IMR-90 (cell line): ENCODE measurements at regions not wholly inside any gene's neighbourhood (a gene's known extent, or its start where the extent isn't known, plus 50 kb on each side); places are given as distances from the start of the nearest gene placed in this dataset.

Experiments
- ATAC-seq: fragments of 200-7000 bp; cut with Tn5 transposase; 2 replicates; pipeline ENCODE4 v1.9.1; 2020; ENCODE audit warnings: low read depth, mild to moderate bottlenecking, moderate library complexity
- BruUV-seq: library from RNA; stranded (reverse); fragments of 400-500 nt; replicated peaks from 2 replicates; lab custom pipeline; 2021; lab: Mats Ljungman, UMichigan
- CTCF ChIA-PET: fragments of 300-600 bp; formaldehyde crosslinking; extraction: SDS; loops from one replicate; lab custom pipeline; 2021; ENCODE audit warnings: antibody characterized with exemption; lab: Yijun Ruan, JAX
- POLR2A ChIA-PET: fragments of 300-600 bp; sonication (Branson Sonifier 250); formaldehyde crosslinking; loops from one replicate; lab custom pipeline; 2022; ENCODE audit warnings: antibody characterized with exemption; ENCODE audit not compliant: unreplicated experiment; lab: Charles Lee
- DNase-seq: peaks from one replicate; pipeline ENCODE4 v3.0.0; 2013
- H2AFZ ChIP-seq: replicated peaks from 2 replicates; pipeline ENCODE3; 2013; ENCODE audit warnings: low read length, mild to moderate bottlenecking; ENCODE audit not compliant: poor library complexity
- H2AK5ac ChIP-seq: 2 replicates; pipeline ENCODE4 v1.6.1; 2013; ENCODE audit warnings: low read depth, low read length, inconsistent platforms
- H2AK9ac ChIP-seq: replicated peaks from 2 replicates; pipeline ENCODE3; 2013; ENCODE audit warnings: mild to moderate bottlenecking, low read depth, low read length, moderate library complexity; ENCODE audit not compliant: poor library complexity
- H2BK120ac ChIP-seq: 2 replicates; pipeline ENCODE4 v1.6.1; 2013; ENCODE audit warnings: low read depth, low read length, inconsistent platforms
- H2BK15ac ChIP-seq: 3 replicates; pipeline ENCODE4 v1.6.1; 2013; ENCODE audit warnings: low read depth, low read length, inconsistent platforms
- H2BK20ac ChIP-seq: 2 replicates; pipeline ENCODE4 v1.6.1; 2013; ENCODE audit warnings: low read depth, mild to moderate bottlenecking, inconsistent platforms, low read length, moderate library complexity
- H2BK5ac ChIP-seq: 2 replicates; pipeline ENCODE4 v1.6.1; 2013; ENCODE audit warnings: mild to moderate bottlenecking, low read depth, low read length, inconsistent platforms; ENCODE audit not compliant: poor library complexity, severe bottlenecking
- H3K14ac ChIP-seq: replicated peaks from 2 replicates; pipeline ENCODE4 v1.6.1; 2013; ENCODE audit warnings: low read depth, low read length, inconsistent platforms
- H3K18ac ChIP-seq: 2 replicates; pipeline ENCODE4 v1.6.1; 2013; ENCODE audit warnings: low read depth, low read length, control low read depth
- H3K23ac ChIP-seq: 2 replicates; pipeline ENCODE4 v1.6.1; 2013; ENCODE audit warnings: low read depth, low read length, inconsistent platforms
- H3K27ac ChIP-seq: 2 replicates; pipeline ENCODE4 v1.5.1; 2013; ENCODE audit warnings: mild to moderate bottlenecking, control low read depth, low read length; ENCODE audit not compliant: insufficient read depth
- H3K27me3 ChIP-seq: 2 replicates; pipeline ENCODE4 v1.6.1; 2013; ENCODE audit warnings: low read length; ENCODE audit not compliant: control insufficient read depth, insufficient read depth
- H3K36me3 ChIP-seq: 2 replicates; pipeline ENCODE4 v1.6.1; 2013; ENCODE audit warnings: low read length, mixed read lengths; ENCODE audit not compliant: control insufficient read depth, insufficient read depth
- H3K4ac ChIP-seq: 2 replicates; pipeline ENCODE4 v1.6.1; 2013; ENCODE audit warnings: low read depth, low read length, inconsistent platforms
- H3K4me1 ChIP-seq: 2 replicates; pipeline ENCODE4 v1.6.1; 2013; ENCODE audit warnings: low read length, mixed read lengths; ENCODE audit not compliant: control insufficient read depth, insufficient read depth
- H3K4me2 ChIP-seq: 2 replicates; pipeline ENCODE4 v1.6.1; 2013; ENCODE audit warnings: low read depth, mild to moderate bottlenecking, control low read depth, low read length, moderate library complexity
- H3K4me3 ChIP-seq: 2 replicates; pipeline ENCODE4 v1.5.1; 2013; ENCODE audit warnings: low read depth, mild to moderate bottlenecking, control low read depth, low read length, moderate library complexity; ENCODE audit not compliant: insufficient read depth
- H3K56ac ChIP-seq: 2 replicates; pipeline ENCODE4 v1.6.1; 2013; ENCODE audit warnings: low read length, inconsistent platforms; ENCODE audit not compliant: insufficient read depth; ENCODE audit errors: extremely low read depth
- H3K79me1 ChIP-seq, 2 experiments: 2 replicates each; pipeline ENCODE4 v1.6.1; 2013; ENCODE audit warnings: low read length in 2 of 2, inconsistent platforms in 1 of 2, low read depth in 1 of 2
- H3K9ac ChIP-seq: 2 replicates; pipeline ENCODE4 v1.6.1; 2013; ENCODE audit warnings: low read depth, low read length, control low read depth
- H3K9me1 ChIP-seq: 2 replicates; pipeline ENCODE4 v1.6.1; 2013; ENCODE audit warnings: low read length, inconsistent platforms; ENCODE audit not compliant: insufficient read depth
- H3K9me3 ChIP-seq: 2 replicates; pipeline ENCODE4 v1.6.1; 2013; ENCODE audit warnings: low read length; ENCODE audit not compliant: control insufficient read depth, insufficient read depth
- H4K20me1 ChIP-seq: 2 replicates; pipeline ENCODE4 v1.6.1; 2013; ENCODE audit warnings: low read length, inconsistent platforms; ENCODE audit not compliant: insufficient read depth
- H4K5ac ChIP-seq: 2 replicates; pipeline ENCODE4 v1.6.1; 2013; ENCODE audit warnings: mild to moderate bottlenecking, low read depth, low read length, control low read depth
- H4K8ac ChIP-seq, 2 experiments: 2 replicates each; pipeline ENCODE4 v1.6.1; 2013; ENCODE audit warnings: low read depth in 2 of 2, low read length in 2 of 2, control low read depth in 1 of 2, inconsistent platforms in 1 of 2
- H4K91ac ChIP-seq: 2 replicates; pipeline ENCODE4 v1.6.1; 2013; ENCODE audit warnings: low read depth, low read length, inconsistent platforms; ENCODE audit not compliant: insufficient read depth
- BHLHE40 ChIP-seq: fragments of 150-350 bp; IDR thresholded peaks from 2 replicates; pipeline ENCODE4 v1.6.1; 2016; ENCODE audit warnings: mild to moderate bottlenecking, low read depth, low read length
- CEBPB ChIP-seq: IDR thresholded peaks from 2 replicates; pipeline ENCODE4 v1.6.1; 2012; ENCODE audit warnings: low read depth, low read length, improper control_type of control experiment
- CHD1 ChIP-seq: IDR thresholded peaks from 2 replicates; pipeline ENCODE4 v1.6.1; 2012; ENCODE audit warnings: low read depth, low read length, improper control_type of control experiment
- FOS ChIP-seq: fragments of 150-350 bp; IDR thresholded peaks from 2 replicates; pipeline ENCODE4 v1.6.1; 2016; ENCODE audit warnings: low read depth, low read length
- MAFK ChIP-seq: IDR thresholded peaks from 2 replicates; pipeline ENCODE4 v1.6.1; 2012; ENCODE audit warnings: low read depth, low read length, improper control_type of control experiment
- MAZ ChIP-seq: IDR thresholded peaks from 2 replicates; pipeline ENCODE4 v1.6.1; 2012; ENCODE audit warnings: low read depth, mild to moderate bottlenecking, low read length, improper control_type of control experiment, moderate library complexity, borderline replicate concordance
- POLR2A ChIP-seq: IDR thresholded peaks from 2 replicates; pipeline ENCODE4 v1.6.1; 2012; ENCODE audit warnings: mild to moderate bottlenecking, low read depth, low read length
- RAD21 ChIP-seq: IDR thresholded peaks from 2 replicates; pipeline ENCODE4 v1.6.1; 2012; ENCODE audit warnings: low read length, improper control_type of control experiment
- RFX5 ChIP-seq: IDR thresholded peaks from 2 replicates; pipeline ENCODE4 v1.8.0; 2012; ENCODE audit warnings: low read depth, mild to moderate bottlenecking, low read length, moderate library complexity
- SMC3 ChIP-seq: fragments of 150-350 bp; IDR thresholded peaks from 2 replicates; pipeline ENCODE4 v1.6.1; 2016; ENCODE audit warnings: low read depth, mild to moderate bottlenecking, antibody characterized with exemption, low read length, moderate library complexity
- USF2 ChIP-seq: fragments of 150-350 bp; IDR thresholded peaks from 2 replicates; pipeline ENCODE4 v1.6.1; 2017; ENCODE audit warnings: mild to moderate bottlenecking, antibody characterized with exemption, low read length, low read depth
- WGBS, 2 experiments: methylation state at CpG; one replicate each; pipeline versions ENCODE4 v1.1.5 to v1.1.7; 2013; ENCODE audit warnings: missing lambda C conversion rate in 2 of 2; ENCODE audit not compliant: insufficient read length in 1 of 2; ENCODE audit errors: extremely low coverage in 2 of 2; 5-methylcytosine and 5-hydroxymethylcytosine counted together
- dilution Hi-C: fragments of 300-500 bp; cut with HindIII; formaldehyde crosslinking; loops from one replicate; pipeline ENCODE4 v1.14.3; 2018; ENCODE audit warnings: low sequenced_read_pairs; ENCODE audit not compliant: unreplicated experiment
- in situ Hi-C: fragments of 300-500 bp; cut with MboI; formaldehyde crosslinking; loops from 3 replicates; pipeline ENCODE4 v1.14.3; 2019; ENCODE audit warnings: low sequenced_read_pairs, inconsistent platforms, mixed read lengths
- intact Hi-C: fragments of 100-400 bp; cut with micrococcal nuclease; formaldehyde crosslinking; loops from 2 replicates; pipeline ENCODE4 v1.10.0; 2022

DNA sequence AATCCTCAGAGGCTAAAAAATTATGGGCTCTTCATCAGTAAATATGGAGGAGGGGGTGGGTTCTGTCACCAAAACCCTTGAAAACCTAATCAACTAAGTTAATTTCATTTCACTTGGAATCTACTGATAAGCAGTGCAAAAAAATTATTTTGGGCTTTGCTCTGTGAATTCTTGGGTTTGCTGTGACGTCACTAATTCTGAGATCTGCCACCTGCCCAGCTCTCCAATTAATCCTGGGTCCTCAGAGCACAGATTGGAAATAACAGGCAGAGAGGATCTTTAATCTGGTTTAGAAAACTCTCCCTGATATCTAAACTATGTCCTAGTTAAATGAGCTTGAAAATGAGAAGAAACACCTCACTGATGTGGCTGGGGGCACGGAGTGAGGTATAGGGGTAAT lies 903.2 kb downstream of the AACS start:
- dilution Hi-C loops, result no loop called here
- BruUV-seq, result no TSS peak
- in situ Hi-C loops, result no loop called here

More for the DNA sequence above, 903.2 kb downstream of the AACS start:
- no peaks in the 10 kb centered on the region for H3K9me1 ChIP-seq
- H2AK9ac ChIP-seq, result no peak overlapping the region
- ATAC-seq (no peak), DNase-seq (no peak)
- H3K18ac ChIP-seq, result no peak overlapping the region
- no peak overlapping the region for H3K23ac ChIP-seq
- H3K27me3 ChIP-seq, result no peaks in the 10 kb centered on the region
- no peak overlapping the region for H2BK20ac ChIP-seq
- H3K56ac ChIP-seq, result no peak overlapping the region
- TF ChIP-seq USF2 (no peak), MAZ (no peak), FOS (no peak), RAD21 (no peak), CEBPB (no peak), RFX5 (no peak), SMC3 (no peak), MAFK (no peak), BHLHE40 (no peak), POLR2A (no peak), CHD1 (no peak)
- no peak overlapping the region for H3K4me3 ChIP-seq
- H2BK5ac ChIP-seq, result no peak overlapping the region
- no peak overlapping the region for H2BK15ac ChIP-seq
- CTCF ChIA-PET, result no interaction called here
- POLR2A ChIA-PET, result no interaction called here
- no peak overlapping the region for H2BK120ac ChIP-seq
- H3K14ac ChIP-seq, result no peak overlapping the region
- no peaks in the 10 kb centered on the region for H3K4me1 ChIP-seq
- H4K20me1 ChIP-seq, result no peaks in the 10 kb centered on the region
- H2AFZ ChIP-seq, result no peak overlapping the region
- no peaks in the 10 kb centered on the region for H3K36me3 ChIP-seq
- WGBS, 2 experiments, result no CpG with 5 or more reads among the region's 2 CpGs
- no peak overlapping the region for H2AK5ac ChIP-seq
- H4K8ac ChIP-seq, result no peak overlapping the region
- intact Hi-C loops, result no loop called here
- H3K79me1 ChIP-seq, result no peaks in the 10 kb centered on the region
- H3K4me2 ChIP-seq, result no peak overlapping the region
- no peak overlapping the region for H3K27ac ChIP-seq
- no peak overlapping the region for H4K5ac ChIP-seq
- H3K9me3 ChIP-seq, result peaks cover 14% of the 10 kb centered on the region
- H3K4ac ChIP-seq, result no peak overlapping the region
- H3K9ac ChIP-seq, result no peak overlapping the region
- H4K91ac ChIP-seq, result no peak overlapping the region
